Stimulated activated naive CD4-positive, alpha-beta T cell (primary cell): ENCODE measurements at regions not wholly inside any gene's neighbourhood (a gene's known extent, or its start where the extent isn't known, plus 50 kb on each side); places are given as distances from the start of the nearest gene placed in this dataset.
A peak's percentile ranks its signal among the peaks of the same experiment; 100 is the strongest.

Source experiments
- DNase-seq, 6 experiments: peaks; one replicate each; lab custom pipeline; 2025; lab: John Stamatoyannopoulos, UW

DNA sequence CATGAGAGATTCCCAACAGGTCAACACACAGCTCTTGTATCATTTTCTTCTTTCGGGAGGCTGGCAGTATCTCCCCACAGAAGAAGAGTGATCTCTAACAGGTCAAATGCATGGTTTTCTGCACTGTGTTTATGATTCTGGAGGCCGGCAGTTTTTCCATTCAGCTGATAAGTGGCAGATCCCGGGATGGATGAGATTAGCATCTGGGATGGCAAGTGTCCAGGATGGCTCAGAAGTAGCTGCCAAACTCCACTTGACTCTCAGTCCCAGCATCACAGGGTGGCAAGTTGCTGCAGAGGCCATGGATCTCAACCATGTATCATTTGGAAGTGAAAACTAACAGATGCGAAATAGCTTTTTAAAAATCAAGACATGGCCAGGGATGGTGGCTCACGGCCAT, 97.8 kb upstream of the SLC44A1 start:
- DNase-seq = no peak

DNA sequence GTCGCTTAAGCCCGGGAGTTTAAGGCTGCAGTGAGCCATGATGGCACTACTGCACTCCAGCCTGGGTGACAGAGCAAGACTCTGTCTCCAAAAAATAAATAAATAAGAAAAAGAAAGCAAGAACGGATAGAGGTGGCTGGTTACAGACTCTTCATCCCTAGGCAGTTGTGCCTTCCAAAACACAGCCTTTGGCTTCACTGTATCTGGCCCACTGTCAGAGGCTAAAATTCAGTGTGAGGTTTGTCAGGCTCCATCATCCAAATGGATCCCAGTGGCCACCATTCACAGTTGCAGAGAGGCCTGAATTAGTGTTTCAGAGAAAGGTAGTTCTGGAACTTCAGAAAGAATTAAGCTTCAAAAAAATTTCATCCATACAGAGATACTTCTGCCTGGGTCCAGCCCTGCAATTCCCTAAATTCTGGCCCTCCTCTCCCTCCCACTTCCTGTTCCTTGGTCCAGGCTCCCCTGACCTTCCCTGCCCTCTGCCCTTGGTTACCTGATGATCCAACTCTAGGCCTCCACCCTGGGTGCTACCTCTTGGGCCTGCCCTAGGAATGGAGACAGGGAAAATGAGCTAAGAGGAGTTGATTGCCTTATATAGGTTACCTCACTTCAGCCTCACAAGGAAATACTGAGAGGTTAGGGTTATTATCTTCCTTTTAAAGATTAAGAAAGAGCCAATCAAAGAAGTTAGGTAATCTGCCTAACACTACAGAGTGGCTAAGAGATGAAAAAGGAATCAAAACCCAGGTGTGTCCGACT, 97.2 kb upstream of the SLC44A1 start:
- no peak for DNase-seq

DNA sequence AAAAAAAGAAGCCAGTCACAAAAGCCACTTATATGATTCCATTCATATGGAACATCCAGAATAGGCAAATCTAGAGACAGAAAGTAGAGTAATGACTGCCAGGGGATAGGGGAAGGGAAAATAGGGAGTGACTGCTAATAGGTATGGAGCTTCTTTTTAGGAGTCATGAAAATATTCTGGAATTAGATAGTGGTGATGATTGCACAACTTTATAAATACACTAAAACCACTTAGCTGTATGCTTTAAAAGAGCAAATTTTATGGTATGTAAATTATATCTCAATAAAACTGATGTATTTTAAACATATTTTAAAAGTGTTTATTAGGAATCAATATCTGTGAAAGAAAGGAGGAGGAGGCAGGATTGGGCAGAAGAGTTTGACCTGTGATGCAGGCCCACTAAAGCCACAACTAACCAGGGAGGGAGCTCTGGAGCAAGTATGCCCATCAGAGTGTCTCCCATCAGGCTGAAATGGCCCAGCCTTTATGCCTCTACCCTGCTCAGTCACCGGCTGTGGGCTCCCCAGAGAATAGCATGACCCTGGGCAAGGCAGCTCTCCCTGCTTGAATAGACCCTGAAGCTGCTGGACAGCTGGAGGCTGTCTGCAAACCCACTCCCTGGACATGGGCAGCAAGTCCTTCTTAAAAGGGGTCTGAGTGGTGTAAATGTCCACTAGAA, 96.0 kb upstream of the SLC44A1 start:
- DNase-seq = no peak

DNA sequence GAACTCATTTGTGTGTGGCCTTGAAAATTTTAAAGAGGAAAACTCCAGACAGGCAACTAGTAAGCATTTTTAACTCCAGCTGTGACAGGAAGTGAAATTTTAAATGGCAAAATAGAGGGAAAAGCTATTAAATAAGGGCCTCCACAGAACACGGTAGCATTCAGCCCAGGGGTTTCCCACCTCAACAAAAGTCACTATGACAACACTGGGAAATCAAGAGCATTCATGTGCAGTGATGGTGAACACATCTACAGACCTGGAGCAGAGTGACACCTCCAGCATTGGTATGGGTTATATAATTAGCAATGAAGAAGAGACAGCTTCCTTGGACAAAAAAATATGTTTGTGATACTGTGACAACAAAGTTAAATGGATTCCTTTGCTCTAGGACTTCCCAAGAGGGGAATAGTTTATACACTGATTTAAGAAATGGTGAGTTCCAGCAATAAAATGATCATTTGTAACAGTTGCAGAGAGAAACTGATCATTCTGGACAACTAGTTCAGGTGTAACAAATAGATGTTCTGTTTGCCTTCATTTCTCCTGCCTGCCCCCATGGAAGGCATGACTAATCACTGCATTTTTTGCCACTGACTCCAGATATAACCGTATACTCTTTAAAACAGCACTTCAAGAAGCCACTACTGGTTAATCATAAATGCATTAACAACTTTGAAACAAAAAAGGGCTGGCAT, 93.3 kb upstream of the SLC44A1 start:
- DNase-seq = no peak

DNA sequence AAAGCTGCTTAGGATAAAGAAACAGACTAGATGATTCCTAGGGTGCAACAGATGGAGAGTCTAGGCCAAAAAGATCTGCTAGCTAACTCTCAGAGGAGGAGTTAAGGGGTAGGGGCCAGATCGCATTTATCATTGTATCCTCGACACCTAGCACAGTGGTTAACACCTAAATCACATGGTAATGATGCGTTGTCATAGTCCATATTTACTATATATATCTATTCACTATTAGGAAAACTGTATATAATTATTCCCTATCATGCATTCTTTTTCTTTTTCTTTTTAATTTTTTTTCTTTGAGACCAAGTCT, 92.8 kb upstream of the SLC44A1 start:
- DNase-seq = no peak

DNA sequence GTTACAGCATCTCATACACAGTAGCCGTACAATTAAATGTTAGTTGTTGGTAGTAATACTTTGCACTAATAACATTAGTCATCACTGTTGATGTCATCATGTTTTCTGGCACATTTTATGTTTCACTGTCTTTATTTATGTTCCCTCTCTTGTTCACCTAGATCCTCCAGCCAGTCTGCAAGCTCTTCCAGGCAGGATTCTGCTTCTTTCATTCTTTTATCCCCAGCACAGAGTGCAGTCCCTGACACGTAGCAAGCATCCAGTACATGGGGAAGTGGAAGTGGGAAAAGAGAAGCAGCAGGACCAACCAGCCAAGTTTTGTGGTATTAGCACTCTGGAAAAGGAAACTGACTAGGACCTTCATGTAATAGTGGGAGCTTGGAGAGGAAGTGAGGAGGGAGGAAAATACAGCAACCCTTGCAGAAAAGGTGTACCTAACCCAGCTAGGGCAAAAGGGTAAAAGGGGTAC, 89.7 kb upstream of the SLC44A1 start:
- DNase-seq = no peak

DNA sequence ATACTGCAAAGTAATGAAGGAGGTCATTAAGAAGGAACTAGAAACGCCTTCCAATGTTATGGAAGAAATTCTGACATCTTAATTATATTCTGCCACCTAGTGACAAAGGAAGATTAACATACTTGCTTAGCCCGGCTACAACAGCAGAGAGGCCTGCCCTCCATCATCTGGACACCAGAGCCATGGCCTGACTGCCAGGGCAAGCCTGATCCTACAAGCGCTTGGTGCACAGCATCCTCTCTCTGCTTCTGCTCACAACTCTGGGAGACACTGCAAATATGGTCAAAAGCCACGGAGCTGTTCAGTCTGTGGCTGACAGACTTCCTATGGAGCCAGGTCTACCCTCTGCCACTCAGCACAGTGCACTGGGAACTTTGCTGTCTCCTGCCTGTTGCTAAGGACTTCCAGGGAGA, 87.3 kb upstream of the SLC44A1 start:
- DNase-seq = peak in 4 of 6 experiments; percentile 9 to 52 (median 30)

DNA sequence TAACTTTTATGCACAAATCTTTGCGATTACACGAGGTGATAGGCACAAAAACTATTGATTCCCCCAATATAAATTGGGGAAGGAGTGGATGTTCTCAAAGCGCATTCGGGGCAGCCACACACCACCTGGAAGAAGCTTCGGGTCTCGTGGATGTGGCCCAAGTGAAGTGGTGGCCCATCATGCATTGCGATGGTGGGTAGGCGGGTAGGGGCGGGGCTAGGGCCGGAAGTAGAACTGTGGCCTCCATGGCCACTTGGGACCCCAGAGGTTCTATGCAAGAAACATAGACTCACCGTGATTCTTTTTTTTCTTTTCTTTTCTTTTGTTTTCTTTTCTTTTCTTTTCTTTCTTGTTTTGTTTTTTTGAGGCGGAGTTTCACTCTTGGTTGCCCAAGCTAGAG, 86.4 kb upstream of the SLC44A1 start:
- DNase-seq = no peak

DNA sequence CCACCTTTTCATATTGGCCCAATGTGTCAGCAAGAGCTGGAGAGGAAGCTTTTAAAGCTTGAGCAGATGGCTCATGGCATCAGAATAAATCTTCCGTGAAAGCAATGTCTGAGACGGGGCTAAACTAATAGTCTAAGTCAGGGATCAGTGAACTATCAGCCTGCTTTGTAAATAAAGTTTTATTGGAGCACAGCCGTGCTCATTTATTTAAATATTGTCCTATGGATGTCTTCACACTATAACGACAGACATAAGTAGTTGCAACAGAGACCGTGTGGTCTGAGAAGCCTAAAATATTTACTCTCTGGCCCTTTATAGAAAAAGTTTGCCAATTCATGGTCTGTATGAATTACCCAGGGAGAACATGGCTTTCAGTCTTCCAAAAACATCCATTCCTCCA, 85.6 kb upstream of the SLC44A1 start:
- DNase-seq = no peak

DNA sequence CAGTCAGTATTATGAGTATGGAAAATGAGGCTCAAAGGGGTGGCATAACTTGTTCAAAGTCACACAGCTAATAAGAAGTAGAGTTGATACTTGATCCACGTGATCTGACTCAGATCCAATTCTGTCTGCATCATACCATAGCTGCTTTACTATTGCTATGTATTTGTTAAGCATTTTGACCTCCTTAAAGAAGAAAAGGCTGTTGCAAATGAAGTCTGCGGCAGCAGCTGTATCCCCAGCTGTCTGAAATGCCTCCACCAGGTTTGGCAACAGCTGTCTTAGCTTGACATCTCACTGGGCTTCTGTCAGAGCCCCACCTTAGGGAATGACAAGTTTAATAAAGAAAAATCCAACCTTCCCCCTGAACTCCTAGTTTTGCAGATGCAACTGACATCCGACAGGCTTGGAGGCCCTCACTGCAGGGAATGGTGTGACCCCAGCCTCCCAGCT, 75.6 kb upstream of the SLC44A1 start:
- DNase-seq = no peak

DNA sequence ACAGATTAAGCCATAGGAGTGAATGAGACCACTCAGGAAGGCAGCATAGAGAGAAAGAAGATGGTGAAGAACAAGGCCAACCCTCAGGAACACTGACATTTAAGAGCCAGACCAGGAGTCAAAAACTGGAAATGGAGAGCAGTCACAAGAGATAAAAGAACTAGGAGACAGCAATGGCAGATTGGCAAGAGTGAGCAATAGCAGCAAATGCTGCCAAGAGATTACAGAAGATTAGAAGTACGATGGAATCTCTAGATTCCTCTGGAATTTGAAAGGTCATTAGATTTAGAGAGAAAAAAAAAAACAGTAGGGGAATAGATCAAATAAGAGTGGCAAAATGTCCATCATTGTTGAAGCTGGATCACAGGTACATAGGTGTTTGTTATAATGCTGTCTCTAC, 73.4 kb upstream of the SLC44A1 start:
- no peak for DNase-seq

DNA sequence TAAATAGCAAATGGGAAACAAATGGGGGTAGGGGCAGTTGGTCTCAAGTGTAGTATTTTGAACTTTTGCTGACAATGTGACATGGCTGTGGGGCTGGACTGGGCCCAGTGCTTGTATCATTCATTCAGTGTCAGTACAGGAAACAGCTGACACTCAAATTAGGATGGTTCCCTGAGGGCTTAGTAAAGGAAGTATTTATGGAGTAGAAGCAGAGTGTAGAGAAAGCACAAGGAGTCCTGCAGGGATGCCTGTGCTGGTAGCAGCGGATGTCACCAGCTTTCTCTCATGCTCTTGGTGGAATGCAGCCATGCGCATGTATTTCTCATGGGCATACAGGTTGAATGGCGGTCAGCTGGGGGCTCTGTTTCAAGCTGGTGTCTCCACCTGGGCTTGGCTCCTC, 72.9 kb upstream of the SLC44A1 start:
- DNase-seq = no peak

DNA sequence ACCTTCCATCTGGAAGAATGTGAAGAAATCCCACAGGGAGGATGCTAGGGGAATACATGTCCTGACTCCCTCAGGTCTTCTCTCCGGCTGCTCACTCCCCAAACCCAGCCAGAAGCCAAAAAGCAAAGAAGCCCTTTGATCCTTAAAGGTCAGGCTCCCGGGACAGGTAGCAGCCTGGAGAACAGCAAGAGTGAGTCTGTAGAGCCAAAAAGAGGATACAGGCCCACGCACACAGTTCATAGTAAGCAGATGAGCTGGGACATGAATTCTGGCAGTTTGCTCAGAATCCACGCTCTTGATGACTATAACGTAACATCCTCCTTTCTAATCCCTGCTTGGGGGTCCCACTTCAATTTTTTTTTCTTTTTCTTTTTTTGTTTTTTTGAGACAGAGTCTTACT, 72.0 kb upstream of the SLC44A1 start:
- DNase-seq = no peak

DNA sequence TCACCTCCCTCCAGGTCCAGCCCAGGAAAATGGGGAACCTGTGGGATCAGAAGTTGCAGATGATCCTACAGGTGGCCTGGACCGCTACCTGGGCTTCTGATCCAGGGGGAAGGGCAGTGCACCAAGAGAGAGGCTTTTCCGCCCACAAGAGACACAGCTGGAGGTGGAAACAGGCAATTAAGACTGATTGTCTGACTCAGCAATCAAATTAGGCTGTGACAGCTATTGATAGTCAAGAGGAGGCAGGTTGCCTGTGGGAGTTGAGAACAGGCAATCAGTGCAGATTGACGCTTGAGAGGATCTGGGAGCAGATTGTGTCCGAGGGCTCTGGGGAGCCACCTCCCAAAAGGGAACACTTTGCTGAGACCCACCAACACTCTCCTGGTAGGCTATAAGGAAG, 71.1 kb upstream of the SLC44A1 start:
- no peak for DNase-seq

DNA sequence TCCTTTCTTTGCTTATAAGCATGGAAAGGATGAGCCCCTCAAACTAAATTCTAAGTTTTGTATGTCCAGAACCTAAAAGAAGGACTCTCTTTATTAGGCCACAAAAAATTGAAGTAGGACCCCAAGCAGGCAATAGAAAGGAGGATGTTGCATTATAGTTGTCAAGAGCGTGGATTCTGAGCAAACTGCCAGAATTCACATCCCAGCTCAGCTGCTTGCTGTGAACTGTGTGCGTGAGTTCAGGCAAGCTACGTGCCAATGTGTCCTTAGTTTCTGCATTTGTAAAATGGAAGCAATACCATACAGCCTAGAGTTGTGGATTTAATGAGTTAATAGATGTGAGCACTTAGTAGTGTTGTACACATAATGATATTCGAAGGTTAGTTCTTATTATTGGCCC, 70.6 kb upstream of the SLC44A1 start:
- DNase-seq = no peak

DNA sequence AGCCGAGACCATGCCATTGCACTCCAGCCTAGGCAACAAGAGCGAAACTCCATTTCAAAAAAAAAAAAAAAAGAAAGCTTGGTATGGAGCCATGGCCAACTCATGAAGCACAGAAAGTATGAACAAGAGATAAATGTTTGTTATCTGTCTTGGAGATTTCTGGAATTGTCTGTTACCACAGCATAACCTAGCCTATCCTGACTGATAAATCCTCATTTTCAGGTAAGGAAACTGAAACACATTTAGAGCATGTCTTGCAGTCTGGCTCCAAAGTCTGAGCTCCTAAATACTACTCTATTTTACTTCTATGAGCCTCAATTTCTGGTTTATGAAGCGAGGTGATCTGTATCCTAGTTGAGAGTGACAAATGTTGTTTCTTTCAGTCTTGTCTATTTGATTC, 68.3 kb upstream of the SLC44A1 start:
- DNase-seq = no peak

DNA sequence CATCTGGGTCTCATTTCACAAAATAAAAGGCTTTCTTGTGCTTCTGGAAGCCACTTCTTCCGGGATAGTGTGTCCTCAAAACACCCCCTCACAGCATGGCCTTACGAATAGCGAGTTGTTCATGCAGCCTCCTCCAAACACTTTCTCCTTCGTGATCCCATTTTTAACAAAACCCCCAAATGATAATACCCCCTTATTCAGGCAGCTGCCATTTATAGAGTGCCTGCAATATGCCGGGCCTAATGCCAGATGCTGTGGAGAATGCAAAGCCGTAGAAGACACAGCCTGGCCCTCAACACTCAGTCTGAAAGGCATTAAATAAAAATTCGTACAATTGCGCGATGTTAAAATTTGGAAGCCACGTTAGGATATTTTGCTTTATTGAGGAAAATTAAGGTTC, 66.4 kb upstream of the SLC44A1 start:
- no peak for DNase-seq

DNA sequence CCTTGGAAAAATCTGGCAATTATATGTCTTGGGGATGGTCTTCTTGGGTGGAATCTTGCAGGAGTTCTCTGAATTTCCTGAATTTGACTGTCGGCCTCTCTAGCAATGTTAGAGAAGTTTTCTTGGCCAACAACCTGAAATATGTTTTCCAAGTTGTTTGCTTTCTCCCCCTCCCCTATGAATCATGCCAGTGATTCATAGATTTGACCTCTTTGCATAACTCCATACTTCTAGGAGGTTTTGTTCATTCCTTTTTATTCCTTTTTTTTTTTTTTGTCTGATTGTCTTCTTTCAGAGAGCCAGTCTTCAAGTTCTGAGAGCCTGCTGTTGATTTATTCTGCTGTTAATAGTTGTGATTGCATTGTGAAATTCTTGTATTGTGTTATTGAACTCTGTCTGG, 56.7 kb upstream of the SLC44A1 start:
- no peak for DNase-seq

DNA sequence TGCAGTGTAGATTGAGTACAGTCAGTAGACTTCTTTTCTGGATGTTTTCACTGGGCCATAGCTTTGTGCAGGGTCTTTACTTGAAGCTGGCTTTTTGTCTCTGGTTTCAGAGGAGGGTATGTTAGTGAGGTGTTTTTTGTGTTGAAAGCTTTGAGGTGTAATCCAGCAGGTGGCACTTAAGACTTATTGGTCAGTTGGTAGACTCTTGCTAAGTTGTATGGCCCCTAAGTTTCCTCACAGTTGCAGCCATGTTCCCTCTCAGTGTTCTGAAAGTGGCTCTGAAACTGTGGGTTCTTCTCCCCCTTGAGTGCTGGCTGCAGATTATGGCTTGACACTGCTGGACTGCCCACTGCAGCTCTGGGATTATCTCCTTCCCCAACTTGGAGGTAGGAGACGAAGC, 55.7 kb upstream of the SLC44A1 start:
- DNase-seq = no peak

DNA sequence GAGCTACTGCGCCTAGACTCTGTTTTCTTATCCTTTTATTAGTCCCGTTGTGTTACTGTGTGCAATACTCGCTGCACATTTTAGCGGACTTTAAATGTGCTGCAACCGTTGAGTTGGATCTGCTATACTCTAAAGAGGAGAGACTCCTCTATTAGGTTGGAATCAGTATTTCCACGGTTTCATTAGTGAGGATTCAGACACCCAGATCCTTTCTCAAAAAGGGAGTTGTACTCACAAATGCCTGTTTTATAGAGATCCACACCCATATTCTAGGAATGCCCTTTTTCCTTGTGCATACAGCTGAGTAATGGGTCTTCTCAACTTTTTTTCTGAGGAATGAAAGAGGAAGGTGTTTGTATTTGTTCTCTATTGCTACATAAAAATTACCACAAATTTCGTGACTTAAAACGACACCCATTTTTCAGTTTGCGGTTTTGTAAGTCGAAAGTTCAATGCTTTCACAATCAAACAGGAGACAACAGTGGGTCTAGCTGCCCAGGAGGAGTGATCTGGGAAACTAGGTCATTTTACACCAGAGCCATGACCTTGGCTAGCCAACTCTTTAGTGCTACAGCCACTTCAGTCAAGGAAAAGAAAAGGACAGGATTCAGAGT, 52.8 kb upstream of the SLC44A1 start:
- no peak for DNase-seq

DNA sequence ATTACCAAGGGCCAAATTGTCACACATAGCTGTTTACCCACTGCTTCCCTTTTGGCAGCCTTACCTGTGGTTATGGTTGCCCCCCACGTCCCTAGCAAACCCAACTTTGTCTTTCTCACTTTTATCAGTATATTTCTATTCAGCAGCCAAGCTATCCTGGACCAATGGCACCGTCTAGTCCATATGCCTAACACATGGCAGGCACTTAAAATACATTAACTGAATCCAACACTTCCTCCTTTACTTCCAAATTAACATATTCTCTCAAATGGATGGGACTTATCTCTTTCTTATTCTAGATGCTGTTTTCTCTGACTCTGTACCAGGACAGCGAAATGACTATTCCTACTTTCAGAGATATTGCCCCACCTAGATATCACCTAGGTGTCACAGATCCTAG, 50.9 kb upstream of the SLC44A1 start:
- no peak for DNase-seq

DNA sequence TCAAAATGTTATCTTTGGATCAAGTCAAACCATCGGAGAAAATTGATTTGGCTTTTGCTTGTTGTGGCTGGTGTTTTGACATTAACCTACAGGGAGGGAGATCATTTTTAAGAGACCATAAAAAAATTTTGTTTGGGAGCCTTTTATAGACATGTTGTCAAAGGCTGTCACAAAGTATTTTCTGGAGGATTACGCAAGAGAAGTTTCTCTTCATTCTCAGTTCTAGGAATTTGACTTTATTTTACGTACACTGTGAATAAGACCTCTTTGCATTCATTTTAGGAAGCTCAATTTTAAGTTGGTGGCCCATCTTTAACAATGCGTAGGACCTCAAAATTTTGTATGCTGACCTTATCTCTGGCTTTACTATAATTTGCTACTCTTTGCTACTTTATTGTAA, 50.2 kb upstream of the SLC44A1 start:
- no peak for DNase-seq
